ENCODE measurements at regions not wholly inside any gene's neighbourhood (a gene's known extent, or its start where the extent isn't known, plus 50 kb on each side); places are given as distances from the start of the nearest gene placed in this dataset.
"Not testable (repeated sequence)": the region's sequence is repeated elsewhere in the genome, so short reads cannot be mapped to it uniquely, and the experiment has no call there.

DNA sequence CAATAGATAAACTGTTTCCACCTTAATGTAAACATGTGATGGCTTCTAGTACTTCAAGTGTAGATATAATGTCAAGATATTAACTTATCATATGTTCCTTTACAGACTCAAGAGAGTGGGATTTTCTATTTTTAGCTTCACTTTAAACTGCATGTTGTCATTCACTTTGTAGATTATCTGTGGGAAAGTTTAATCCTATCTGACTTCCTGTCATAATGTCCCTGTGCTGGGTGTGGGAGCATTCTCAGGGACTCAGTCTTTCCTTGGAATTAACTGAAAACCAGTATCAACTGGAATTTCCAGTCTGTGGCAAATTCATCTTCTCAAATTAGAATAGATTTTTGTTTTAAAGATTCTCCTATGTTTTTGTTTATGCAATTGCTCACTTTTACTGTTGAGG, 226.1 kb upstream of the FERMT1 start:
- no peak overlapping the region for H3K27ac ChIP-seq
- TF ChIP-seq CTCF (conservative IDR thresholded peaks at IDR 0.05), result no peak

DNA sequence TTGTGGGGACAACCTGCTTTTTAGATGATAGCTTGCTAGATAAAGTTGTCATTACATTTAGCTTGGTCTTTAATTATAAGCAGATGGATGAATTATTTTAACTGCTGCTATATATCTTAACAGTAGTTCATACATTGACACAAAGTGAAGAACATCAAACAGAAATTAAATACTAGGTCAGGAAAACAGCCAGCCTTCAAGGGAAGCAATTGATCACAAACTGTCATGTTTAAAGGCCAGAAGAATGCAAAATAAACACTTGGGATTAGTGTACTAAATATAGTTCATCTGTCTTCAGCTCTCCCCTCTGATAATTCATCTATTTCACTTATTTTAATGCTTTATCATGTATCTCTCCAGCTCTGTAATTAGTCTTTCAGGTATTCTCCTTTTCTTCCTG, 225.1 kb upstream of the FERMT1 start:
- TF ChIP-seq CTCF (conservative IDR thresholded peaks at IDR 0.05), result no peak
- no peak overlapping the region for H3K27ac ChIP-seq

- H3K27ac ChIP-seq, result no peak overlapping the region
- TF ChIP-seq CTCF (conservative IDR thresholded peaks at IDR 0.05), result no peak
Measured at GRCh38 chr20:6341491-6341890, 218.7 kb upstream of the FERMT1 start.

GRCh38 chr20:6339176-6339575, 216.3 kb upstream of the FERMT1 start:
- no peak overlapping the region for H3K27ac ChIP-seq
- TF ChIP-seq CTCF (conservative IDR thresholded peaks at IDR 0.05), result no peak

GRCh38 chr20:6333110-6333509, 210.3 kb upstream of the FERMT1 start:
- no peak overlapping the region for H3K27ac ChIP-seq
- TF ChIP-seq CTCF (conservative IDR thresholded peaks at IDR 0.05), result no peak

GRCh38 chr20:6321235-6321634, 198.4 kb upstream of the FERMT1 start:
- H3K27ac ChIP-seq, result not testable (repeated sequence)

DNA sequence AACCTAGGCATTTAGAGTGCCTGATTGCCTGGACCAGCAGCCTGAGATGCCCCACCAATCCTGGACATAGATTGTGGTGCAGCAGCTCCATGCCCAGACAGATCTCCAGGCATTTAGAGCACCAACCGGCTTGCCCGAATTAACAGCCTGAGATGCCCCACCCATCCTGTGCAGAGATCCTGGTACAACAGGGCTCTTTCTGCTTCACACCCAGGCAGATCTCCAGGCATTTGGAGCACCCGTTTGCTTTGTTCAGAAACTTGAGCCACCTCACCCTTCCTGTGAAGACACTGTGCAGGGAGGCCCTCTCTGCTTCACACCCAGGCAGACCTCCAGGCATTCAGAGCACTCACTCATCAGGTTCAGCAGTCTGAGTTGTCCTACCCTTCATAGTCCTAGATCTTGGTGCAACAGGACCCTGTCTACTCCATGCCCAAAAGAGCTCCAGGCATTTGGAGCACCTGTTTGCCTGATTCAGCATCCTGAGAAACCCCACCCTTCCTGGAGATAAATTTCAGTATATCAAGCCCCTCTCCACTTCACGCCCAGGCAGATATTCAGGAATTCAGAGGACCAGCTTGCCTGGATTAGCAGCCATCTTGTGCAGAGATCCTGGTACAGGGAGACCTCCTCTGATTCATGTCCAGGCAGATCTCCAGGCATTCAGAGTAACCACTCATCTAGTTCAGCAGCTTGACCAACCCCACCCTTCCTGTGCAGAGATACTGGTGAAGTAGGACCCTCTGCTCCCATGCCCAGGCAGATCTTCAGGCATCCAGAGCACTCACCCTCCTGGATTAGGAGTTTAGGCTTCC, 189.2 kb upstream of the FERMT1 start:
- no peak for TF ChIP-seq CTCF (conservative IDR thresholded peaks at IDR 0.05)
- no peak overlapping the region for H3K27ac ChIP-seq

DNA sequence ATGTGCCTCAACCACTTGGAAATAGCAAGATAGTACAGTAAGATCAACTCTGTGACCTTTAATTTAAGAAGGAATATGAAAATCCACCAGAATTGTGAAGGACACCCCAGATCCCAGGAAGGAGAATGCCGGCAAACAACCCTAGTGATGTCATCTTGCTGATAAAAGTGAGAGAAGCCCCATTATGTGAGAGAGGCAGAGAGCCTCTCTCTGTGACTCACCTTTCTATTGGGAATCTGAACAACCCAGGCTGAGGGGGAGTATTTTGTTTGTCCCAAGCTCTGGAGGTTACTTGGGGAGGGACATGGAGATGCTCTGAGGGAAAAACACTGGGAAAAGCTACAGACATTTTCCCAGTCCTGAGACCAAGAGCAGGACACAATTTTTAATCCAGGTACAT, 188.3 kb upstream of the FERMT1 start:
- H3K27ac ChIP-seq, result no peak overlapping the region
- TF ChIP-seq CTCF (conservative IDR thresholded peaks at IDR 0.05), result no peak
